HG03066 (cell line): ENCODE measurements at regions not wholly inside any gene's neighbourhood (a gene's known extent, or its start where the extent isn't known, plus 50 kb on each side); places are given as distances from the start of the nearest gene placed in this dataset.
"Not testable (repeated sequence)": the region's sequence is repeated elsewhere in the genome, so short reads cannot be mapped to it uniquely, and the experiment has no call there.

Experiments
- ATAC-seq: cut with Tn5 transposase; IDR thresholded peaks from one replicate; pipeline ENCODE4 v1.9.1; 2021; ENCODE audit warnings: low read depth; ENCODE audit not compliant: unreplicated experiment

DNA sequence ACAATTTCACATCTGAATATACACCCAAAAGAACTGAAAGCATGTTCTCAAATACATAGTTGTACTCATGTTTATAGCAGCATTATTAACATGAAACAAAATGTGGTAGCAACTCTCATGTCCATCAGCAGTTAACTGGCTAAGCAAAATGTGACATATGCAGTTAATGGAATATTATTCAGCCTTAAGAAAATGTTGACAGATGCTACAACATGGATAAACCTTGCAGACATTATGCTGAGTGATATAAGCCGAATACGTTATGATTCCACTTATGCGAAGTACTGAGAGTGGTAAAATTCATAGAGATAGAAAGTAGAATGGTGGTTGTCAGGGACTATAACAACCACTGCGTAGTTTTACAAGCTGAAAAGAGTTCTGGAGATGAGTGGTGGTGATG is 1469.0 kb upstream of the ACO1 start:
- no peak for ATAC-seq

DNA sequence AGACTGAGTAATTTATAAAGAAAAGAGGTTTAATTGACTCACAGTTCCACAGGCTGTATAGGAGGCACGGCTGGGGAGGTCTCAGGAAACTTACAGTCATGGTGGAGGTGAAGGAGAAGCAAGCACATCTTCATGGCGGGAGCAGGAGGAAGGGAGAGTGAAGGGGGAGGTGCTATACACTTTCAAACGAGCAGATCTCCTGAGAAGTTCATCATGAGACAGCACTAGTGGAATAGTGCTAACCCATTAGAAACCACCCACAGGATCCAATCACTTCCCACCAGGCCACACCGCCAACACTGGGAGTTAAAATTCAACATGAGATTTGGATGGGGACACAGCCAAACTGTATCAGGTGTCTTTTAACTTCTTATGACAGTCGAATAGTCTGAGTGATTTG is 1459.3 kb upstream of the ACO1 start:
- no peak for ATAC-seq

DNA sequence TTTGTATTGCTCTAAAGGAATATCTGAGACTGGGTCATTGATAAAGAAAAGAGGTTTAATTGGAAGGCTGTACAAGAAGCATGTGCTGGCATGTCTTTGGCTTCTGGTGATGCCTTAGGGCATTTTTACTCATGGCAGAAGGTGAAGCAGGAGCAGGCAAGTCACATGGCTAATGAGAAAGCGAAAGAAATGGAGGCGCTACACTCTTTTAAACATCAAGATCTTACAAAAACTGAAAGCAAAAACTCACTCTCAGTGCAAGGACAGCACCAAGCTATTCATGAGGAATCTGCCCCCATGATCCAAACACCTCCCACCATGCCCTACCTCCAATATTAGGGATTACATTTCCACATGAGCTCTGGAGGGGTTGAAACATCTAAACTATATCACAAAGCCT is 1458.8 kb upstream of the ACO1 start:
- ATAC-seq: no peak

DNA sequence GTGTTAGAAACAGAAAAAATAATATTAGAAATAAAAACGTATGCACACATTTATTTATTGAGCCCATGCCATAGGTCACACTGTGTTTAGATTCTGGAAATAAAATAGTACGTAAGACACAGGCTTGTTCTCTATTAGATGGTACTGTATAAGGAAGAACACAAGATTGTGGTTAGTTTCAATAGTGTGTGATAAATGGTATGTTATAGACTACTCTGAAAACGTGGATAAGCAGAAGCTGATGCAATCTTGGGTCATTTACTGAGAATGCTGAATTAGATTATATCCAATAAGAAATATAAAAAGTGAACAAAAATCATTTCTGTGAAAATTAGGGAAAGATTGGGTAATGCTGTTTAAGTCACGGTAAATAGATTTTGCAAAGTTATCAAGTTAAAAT is 1456.4 kb upstream of the ACO1 start:
- no peak for ATAC-seq

DNA sequence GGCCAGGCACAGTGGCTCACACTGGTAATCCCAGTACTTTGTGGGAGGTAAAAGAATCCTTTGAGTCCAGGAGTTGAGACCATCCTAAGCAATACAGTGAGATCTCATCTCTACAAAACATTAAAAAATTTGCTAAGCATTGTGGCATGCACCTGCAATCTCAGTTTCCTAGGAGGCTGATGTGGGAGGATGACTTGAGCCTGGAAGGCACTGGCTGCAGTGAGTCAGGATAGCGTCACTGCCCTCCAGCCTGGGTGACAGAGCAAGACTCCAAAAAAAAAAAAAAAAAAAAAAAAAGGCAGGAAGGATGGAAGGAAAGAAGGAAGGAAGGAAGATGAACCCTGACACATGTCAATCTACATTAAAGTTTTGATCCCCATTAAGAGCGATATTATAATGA is 1452.2 kb upstream of the ACO1 start:
- no peak for ATAC-seq

DNA sequence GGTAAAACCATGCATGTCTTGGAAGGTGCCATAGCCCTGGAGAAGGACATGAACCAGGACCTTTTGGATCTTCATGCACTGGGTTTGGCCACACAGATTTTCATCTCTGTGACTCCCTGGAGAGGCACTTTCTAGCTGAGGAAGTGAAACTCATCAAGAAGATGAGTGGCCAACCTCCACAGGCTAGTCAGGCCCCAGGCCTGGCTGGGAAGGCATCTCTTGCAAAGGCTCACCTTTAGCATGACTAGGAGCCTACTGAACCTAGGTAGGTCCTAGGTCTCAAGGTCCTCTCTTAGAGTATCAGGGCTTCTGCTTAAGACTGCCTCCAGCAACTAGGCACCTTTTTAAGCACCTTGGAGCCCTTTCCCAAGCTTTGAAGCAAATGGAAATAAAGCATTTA is 1448.7 kb upstream of the ACO1 start:
- ATAC-seq: no peak

DNA sequence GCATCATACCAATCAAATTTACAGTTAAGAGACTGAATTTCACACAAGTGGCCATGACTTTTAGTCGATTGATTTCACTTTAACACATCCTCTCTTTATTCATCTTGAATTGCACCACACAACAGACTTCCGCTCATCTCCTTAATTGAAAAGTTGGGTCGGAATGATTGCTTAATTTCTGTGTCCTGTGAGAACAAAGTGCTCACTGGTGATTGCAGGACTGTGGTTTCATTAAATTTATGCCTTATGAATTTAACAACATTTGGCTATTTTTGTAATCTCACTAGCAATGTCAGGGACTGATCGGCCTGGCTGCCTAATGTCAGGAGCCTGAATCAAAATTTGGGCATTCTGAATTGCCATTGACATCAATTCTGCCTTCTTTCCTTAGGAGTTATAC is 1447.3 kb upstream of the ACO1 start:
- no peak for ATAC-seq

DNA sequence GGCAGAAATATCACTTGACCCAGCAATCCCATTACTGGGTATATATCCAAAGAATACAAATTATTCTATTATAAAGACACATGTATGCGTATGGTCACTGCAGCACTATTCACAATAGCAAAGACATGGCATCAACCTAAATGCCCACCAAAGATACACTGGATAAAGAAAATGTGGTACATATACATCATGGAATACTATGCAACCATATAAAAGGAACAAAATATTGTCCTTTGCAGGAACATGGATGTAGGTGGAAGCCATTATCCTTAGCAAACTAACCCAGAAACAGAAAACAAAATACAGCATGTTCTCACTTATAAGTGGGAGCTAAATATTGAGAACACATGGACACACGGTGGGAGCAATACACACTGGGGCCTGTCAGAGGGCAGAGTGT is 1441.6 kb upstream of the ACO1 start:
- ATAC-seq: not testable (repeated sequence)

DNA sequence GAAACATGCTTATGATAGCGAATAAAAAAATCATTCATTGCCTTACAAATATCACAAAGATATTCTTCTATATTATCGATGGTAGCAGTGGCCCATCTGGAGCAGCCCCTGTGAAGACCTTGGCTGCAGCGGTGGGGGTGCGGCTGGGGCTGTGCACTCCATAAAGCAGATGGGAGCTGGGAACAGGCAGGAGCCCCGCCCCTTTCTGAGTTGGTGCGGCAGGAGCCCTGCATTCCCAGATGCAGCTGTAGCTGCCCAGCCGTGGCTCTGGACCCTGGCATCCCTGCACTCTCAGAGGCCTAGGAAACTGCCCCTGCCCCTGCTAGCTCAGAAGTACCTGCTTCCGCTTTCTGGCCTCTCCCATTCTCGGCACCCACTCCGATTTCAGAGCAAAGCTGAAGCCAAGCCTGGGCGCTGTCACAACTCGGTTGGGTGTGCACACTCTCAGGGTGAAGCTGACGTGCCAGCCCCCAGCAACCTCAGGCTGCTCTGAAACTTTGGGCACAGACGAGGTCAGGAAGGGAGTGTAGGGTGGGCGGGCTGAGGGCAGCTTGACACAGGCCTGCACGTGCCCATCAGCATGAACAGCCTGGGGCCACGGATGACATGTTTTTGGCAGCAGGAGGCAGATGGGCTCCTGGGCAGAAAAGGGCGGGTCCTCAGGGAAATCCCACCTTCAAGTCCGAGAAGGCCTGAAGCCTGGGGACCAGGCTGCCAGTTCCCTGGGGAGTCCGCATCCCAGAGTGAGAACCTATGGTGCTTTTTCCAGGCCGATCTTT is 1440.8 kb upstream of the ACO1 start:
- ATAC-seq: no peak

DNA sequence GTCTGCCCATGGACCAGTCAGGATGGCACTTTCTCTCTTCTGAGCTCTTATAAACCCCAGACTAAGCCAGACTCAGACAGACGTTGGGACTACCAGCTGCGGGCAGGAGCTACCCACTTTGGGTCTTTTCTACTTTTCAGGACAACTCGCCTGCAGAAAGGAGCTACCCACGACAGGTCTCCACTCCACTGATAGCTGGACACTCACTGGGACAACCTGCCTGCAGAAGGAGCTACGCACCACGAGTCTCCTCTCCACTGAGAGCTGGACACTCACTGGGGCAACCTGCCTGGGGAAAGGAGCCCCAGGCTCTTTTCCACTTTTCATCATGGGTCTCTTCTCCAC is 1440.2 kb upstream of the ACO1 start:
- no peak for ATAC-seq

DNA sequence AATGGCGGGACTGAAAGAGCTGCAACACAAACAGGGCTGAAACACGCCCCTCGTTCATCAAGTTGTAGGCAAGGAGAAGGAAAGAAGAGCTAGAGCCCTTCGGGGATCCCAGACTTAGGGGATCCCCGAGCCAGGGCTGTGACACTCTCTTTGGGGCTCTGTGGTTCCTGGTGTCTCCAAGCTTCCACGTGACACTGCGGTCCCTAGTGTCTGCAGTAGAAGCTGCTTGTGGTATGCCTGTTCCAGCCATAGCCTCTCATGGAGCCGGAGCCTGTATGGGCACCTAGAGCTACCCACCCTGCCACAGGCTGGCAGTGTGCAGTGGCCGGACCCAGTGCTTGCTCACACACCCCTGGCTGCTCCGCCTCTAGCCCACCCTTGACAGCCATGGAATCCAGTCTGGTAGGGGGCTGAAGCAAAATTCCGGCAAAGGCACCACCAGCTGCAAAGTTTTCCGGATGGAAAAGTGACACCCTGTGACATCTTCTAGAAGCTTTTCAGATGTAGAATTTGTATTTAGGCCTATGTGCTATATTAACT is 1439.6 kb upstream of the ACO1 start:
- ATAC-seq: no peak

DNA sequence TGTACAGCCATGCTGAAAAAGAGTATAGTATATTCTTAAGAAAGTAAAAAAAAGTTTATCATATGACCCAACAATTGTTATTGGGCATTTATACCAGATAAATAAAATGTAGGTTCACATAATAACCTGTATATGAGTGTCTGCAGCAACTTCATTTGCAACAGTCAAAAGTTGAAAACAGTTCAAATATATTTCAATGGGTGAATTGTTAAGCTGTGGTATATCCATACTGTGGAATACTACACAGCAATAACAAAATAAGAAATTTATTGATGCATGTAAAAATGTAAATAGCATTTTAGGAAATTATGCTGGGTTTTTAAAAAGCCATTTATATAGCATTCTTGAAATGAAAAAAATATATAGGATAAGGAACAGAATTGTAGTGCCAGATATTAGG is 1420.1 kb upstream of the ACO1 start:
- ATAC-seq: no peak

DNA sequence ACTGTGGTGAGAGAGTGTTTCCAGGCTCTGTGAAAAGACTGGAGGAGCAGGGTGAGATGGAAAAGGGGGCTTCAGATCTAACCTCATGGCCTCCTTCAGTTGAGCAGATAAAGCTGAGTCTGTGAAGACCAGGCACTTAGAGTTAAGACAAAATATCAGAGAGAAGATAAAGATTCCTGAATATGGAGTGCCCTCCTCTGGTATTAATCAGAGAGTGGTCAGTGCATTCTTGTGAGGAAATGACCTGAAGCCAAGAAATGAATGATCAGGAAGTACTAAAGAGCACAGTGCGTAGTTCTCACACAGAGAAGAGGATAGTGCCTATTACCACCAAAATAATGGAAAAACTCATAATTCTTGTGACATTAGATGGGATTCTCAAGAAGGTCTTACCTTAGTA is 1417.0 kb upstream of the ACO1 start:
- no peak for ATAC-seq

DNA sequence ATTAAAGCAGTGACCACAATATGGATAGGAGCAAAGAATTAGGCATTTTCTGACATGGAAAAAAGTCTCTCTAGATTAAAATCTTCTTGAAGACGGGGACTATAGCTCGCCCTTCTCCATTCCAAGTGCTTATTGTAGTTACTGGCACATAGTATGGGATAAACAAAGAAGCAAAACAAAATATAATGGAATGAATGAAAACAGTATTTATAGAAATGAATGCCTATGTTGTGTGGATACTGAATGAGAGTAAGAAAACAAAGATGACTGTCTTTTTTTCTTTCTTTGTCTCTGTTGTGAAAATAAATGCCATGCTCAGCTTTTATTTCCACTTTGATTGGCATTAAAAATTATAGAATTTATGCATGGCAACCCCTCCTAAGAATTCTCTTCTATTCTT is 1414.3 kb upstream of the ACO1 start:
- no peak for ATAC-seq

DNA sequence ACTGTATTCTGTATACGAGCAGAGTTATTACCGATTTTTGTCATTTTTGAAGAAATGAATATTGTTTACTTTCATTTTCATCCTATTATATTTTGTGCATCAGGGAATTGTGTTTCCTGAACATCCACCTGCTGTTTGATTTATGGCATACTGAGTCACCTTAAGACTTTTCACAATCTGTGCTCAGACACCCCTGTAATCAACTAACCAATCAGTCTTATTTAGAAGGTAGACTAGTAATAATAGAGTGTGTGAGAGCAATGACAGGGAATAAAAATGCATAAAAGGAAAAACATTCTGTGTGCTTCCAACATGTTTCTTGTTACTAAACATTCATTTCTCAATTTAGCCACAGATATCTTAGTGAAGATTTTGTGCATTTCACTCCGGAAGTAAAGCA is 1413.6 kb upstream of the ACO1 start:
- ATAC-seq: no peak

DNA sequence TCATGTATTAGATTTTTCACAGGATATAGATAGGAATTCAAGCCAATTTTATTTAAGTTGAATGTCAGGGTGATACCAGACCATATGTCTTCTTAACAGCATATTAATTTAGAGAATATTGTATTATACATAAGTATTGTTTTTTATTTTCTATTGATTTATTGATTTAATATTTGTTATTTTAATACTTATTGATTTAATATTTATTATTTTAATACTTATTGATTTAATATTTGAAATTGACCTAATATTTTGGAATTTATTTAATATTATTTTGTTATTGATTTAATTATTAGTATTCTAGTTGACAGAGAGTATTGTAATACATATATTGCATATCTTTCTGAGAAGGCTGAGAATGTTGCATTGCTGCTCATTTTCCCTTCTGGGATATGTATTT is 1411.8 kb upstream of the ACO1 start:
- ATAC-seq: no peak

DNA sequence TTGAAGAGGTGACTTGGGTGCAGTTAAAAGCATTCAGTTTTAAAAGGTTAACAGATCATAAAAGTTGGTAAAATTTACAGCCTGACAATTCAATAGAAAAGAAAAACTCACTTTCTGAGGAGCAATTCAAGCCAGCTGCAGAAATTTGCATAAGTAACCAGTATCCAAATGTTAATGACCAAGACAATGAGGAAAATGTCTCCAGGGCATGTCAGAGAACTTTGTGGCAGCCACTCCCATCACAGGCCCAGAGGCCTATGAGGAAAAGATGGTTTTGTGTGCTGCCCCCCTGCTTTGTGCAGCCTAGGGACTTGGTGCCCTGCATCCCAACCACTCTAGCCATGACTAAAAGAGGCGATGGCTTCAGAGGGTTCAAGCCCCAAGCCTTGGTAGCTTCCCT is 1406.5 kb upstream of the ACO1 start:
- ATAC-seq: no peak

DNA sequence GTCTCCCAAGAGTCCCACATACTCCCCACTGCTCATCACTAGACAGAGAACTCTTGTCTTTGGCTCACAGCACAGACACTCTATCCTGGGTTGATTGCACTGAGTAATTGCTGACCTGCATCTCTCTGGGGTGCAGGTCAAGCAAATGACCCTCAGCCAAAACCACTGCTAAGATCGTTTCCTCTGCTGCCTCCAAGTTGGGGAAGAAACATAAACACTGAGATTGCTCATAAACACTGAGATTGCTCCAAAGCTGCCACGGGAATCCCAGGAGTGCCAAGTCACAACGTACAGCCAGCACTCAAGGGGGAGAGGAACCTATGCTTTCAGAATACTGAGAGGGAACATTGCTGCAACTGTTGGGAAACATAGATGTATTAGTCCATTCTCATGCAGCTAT is 1402.1 kb upstream of the ACO1 start:
- no peak for ATAC-seq

DNA sequence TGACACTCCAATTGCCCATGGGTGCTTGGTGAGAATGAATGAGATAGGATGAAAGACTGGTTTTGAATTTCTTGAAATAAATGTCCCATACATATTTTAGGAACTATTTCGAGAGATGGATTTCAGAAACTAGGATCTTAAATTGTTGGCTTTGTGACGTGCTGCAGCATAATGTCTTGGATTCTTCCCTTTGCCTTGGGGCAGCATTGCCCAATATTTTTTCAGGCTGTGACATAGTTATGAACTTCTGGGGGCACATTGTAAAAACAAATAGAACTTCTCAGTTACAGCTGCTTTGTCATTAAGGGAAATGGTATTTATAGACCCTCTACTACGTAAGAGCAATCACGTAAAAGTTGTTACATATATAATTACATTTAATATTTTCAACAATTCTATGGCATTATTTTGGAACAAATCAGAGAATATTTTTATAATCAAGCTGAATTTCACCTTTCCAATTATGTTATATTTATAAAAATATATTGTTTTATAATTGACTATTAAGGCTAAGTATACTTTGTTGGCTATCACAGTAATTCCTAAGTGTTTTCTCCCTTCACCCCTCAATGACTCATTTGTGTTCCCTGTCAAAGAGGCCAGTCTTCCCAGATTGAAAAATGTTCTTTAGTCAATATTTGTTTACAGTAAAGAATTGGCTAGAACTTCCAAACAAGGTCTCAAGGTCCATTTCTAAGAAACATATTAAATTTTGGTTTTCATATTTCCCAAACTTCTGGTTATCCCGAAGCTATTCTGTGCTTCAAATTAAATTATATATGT is 1388.3 kb upstream of the ACO1 start:
- ATAC-seq: no peak

DNA sequence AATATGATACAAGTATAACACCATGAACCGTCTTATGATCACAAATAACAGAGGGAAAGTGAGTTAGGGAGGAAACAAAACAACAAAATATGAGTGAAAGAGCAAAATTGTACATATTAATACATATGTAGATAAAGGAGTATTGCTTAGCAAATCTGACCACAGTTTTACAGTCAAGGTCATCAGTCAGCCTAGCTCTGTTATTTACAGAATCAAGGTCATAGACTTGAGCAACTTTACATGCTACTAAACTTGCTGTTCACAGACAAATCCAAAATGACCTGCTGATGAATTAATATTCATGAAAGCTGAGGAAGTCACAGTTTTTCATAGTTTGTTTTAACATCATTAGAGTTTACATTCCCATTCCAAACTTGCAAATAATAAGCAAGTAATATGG is 1387.7 kb upstream of the ACO1 start:
- no peak for ATAC-seq

DNA sequence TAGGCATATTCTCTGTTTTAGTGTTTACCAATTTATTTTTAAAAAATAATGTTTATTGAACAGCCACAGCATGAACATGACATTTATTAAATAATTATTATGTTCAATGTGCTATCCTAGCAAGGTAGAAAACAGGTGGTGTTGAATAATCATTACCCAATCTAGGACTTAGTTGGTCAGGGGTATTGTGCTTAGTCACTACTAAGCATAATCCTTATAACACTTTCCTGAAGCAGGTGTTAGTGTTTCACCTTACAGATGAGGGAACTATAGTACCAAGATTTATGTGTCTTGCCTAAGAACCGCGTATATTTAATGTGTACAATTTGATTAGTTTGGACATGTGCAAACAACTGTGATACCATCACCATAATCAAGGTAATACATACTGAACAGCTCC is 1387.2 kb upstream of the ACO1 start:
- no peak for ATAC-seq

DNA sequence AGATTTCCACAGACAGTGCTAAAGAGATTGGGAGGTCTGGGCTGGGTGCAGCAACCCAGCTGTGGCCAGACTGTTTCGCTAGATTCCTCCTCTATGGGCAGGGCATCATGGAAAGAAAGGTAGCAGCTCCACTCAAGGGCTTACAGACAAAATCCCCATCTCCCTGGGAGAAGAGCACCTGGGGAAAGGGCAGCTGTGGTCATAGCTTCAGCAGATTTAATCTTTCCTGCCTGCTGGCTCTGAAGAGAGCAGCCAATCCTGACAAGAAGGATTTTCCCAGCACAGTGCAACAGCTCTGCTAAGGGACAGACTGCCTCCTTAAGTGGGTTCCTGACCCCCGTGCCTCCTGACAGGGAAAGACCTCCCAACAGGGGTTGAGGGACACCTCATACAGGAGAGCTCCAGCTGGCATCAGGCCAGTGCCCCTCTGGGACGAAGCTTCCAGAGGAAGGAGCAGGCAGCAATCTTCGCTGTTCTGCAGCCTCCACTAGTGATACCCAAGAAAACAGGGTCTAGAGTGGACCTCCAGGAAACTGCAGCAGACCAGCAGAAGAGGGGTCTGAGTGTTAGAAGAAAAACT is 1379.3 kb upstream of the ACO1 start:
- no peak for ATAC-seq
